H1 (cell line): ENCODE measurements at regions not wholly inside any gene's neighbourhood (a gene's known extent, or its start where the extent isn't known, plus 50 kb on each side); places are given as distances from the start of the nearest gene placed in this dataset.

Experiments
- CTCF ChIA-PET: fragments of 300-600 bp; sonication (Branson Sonifier 250); formaldehyde crosslinking; loops from one replicate; lab custom pipeline; 2021; ENCODE audit not compliant: partially characterized antibody; lab: Charles Lee
- POLR2A ChIA-PET: fragments of 300-600 bp; sonication (Branson Sonifier 250); formaldehyde crosslinking; loops from one replicate; lab custom pipeline; 2021; ENCODE audit warnings: inconsistent platforms; ENCODE audit not compliant: partially characterized antibody; lab: Charles Lee
- DNase-seq, 2 experiments: peaks; one replicate each; pipeline versions ENCODE4 v3.0.0 to v3.0.0-alpha.2; 2010 to 2022; ENCODE audit warnings: low spot score in 2 of 2, low read depth in 1 of 2, mixed read lengths in 1 of 2
- FAIRE-seq: peaks from 2 replicates; lab custom pipeline; 2011; peaks lifted over from hg19 to GRCh38; lab: Jason Lieb, UNC
- H2AFZ ChIP-seq: 2 replicates; pipeline ENCODE4 v1.8.1; 2012; ENCODE audit warnings: low read length, inconsistent platforms
- H2AK5ac ChIP-seq: 2 replicates; pipeline ENCODE4 v1.6.1; 2013; ENCODE audit warnings: low read depth, low read length
- H2BK120ac ChIP-seq: replicated peaks from 2 replicates; pipeline ENCODE3; 2013; ENCODE audit warnings: low read depth, low read length, inconsistent platforms
- H2BK12ac ChIP-seq: 2 replicates; pipeline ENCODE4 v1.6.1; 2013; ENCODE audit warnings: low read depth, low read length
- H2BK15ac ChIP-seq: 2 replicates; pipeline ENCODE4 v1.6.1; 2013; ENCODE audit warnings: low read length
- H2BK20ac ChIP-seq: 2 replicates; pipeline ENCODE4 v1.6.1; 2013; ENCODE audit warnings: low read length
- H2BK5ac ChIP-seq: 2 replicates; pipeline ENCODE4 v1.6.1; 2013; ENCODE audit warnings: low read depth, low read length
- H3K14ac ChIP-seq: 2 replicates; pipeline ENCODE4 v1.6.1; 2013; ENCODE audit warnings: inconsistent platforms; ENCODE audit not compliant: insufficient read length
- H3K18ac ChIP-seq: 2 replicates; pipeline ENCODE4 v1.6.1; 2013; ENCODE audit warnings: low read length; ENCODE audit errors: extremely low read depth
- H3K23ac ChIP-seq: 2 replicates; pipeline ENCODE4 v1.6.1; 2013; ENCODE audit warnings: inconsistent platforms; ENCODE audit not compliant: insufficient read length
- H3K23me2 ChIP-seq: 2 replicates; pipeline ENCODE4 v1.6.1; 2013; ENCODE audit warnings: low read depth, low read length
- H3K27ac ChIP-seq: 2 replicates; pipeline ENCODE4 v1.6.1; 2011; ENCODE audit warnings: low read depth, low read length, inconsistent platforms
- H3K27me3 ChIP-seq, 4 experiments: replicated peaks in 1 of 4; 1 replicate in 1 of 4; 2 replicates in 3 of 4; pipeline versions ENCODE4 v1.6.1 to v1.8.1; 2011 to 2013; ENCODE audit warnings: low read length in 3 of 4, mild to moderate bottlenecking in 3 of 4, inconsistent platforms in 2 of 4, mixed read lengths in 2 of 4, moderate library complexity in 1 of 4; ENCODE audit not compliant: control insufficient read depth in 3 of 4, insufficient read depth in 3 of 4; ENCODE audit errors: extremely low read depth in 1 of 4
- H3K36me3 ChIP-seq, 4 experiments: 2 replicates each; pipeline versions ENCODE4 v1.6.1 to v1.8.1; 2011 to 2013; ENCODE audit warnings: mild to moderate bottlenecking in 4 of 4, low read length in 3 of 4, moderate library complexity in 2 of 4, control low read depth in 1 of 4, inconsistent platforms in 1 of 4; ENCODE audit not compliant: insufficient read depth in 4 of 4, control insufficient read depth in 2 of 4
- H3K4ac ChIP-seq: replicated peaks from 2 replicates; pipeline ENCODE3; 2013; ENCODE audit warnings: low read length, low read depth, mixed read lengths, inconsistent platforms; ENCODE audit not compliant: insufficient read length
- H3K4me1 ChIP-seq, 4 experiments: replicated peaks in 1 of 4; 1 replicate in 1 of 4; 2 replicates in 3 of 4; pipeline versions ENCODE4 v1.6.1 to v1.8.1; 2011 to 2013; ENCODE audit warnings: low read length in 3 of 4, inconsistent platforms in 2 of 4, mixed read lengths in 1 of 4; ENCODE audit not compliant: insufficient read depth in 4 of 4, control insufficient read depth in 3 of 4
- H3K4me2 ChIP-seq, 2 experiments: 2 replicates each; pipeline versions ENCODE4 v1.6.1 to v1.8.1; 2011 to 2013; ENCODE audit warnings: low read depth in 2 of 2, low read length in 2 of 2, control low read depth in 1 of 2, inconsistent platforms in 1 of 2, mild to moderate bottlenecking in 1 of 2; ENCODE audit not compliant: insufficient read depth in 1 of 2
- H3K4me3 ChIP-seq, 4 experiments: fragments of 200-600, 300-600 bp in 1 of 4; sonication (generic), shearing (Covaris generic), sonication (Bioruptor Twin) in 1 of 4; 2 replicates each; pipeline versions ENCODE4 v1.5.1 to v1.8.1; 2011 to 2016; ENCODE audit warnings: low read length in 4 of 4, low read depth in 3 of 4, control low read depth in 2 of 4, inconsistent platforms in 2 of 4, mild to moderate bottlenecking in 2 of 4, mixed read lengths in 1 of 4, moderate library complexity in 1 of 4; ENCODE audit not compliant: insufficient read depth in 2 of 4; ENCODE audit errors: extremely low read depth in 1 of 4
- H3K56ac ChIP-seq: replicated peaks from 2 replicates; pipeline ENCODE3; 2013; ENCODE audit warnings: low read depth, mild to moderate bottlenecking, mixed read lengths, low read length, inconsistent platforms; ENCODE audit not compliant: insufficient read length
- H3K79me1 ChIP-seq: 2 replicates; pipeline ENCODE4 v1.6.1; 2013; ENCODE audit warnings: low read depth, low read length, control low read depth
- H3K79me2 ChIP-seq, 2 experiments: 2 replicates each; pipeline versions ENCODE4 v1.6.1 to v1.8.1; 2012 to 2013; ENCODE audit warnings: low read length in 2 of 2, mild to moderate bottlenecking in 2 of 2, inconsistent platforms in 1 of 2; ENCODE audit not compliant: insufficient read depth in 2 of 2, control insufficient read depth in 1 of 2
- H3K9ac ChIP-seq, 4 experiments: replicated peaks in 1 of 4; 1 replicate in 1 of 4; 2 replicates in 3 of 4; pipeline versions ENCODE4 v1.6.1 to v1.8.1; 2011 to 2013; ENCODE audit warnings: low read depth in 3 of 4, low read length in 3 of 4, control low read depth in 2 of 4, mild to moderate bottlenecking in 2 of 4, moderate library complexity in 2 of 4, inconsistent platforms in 1 of 4; ENCODE audit errors: extremely low read depth in 1 of 4
- H3K9me3 ChIP-seq, 2 experiments: 2 replicates each; pipeline versions ENCODE4 v1.6.1 to v1.8.1; 2012 to 2013; ENCODE audit warnings: mild to moderate bottlenecking in 2 of 2, moderate library complexity in 2 of 2, control low read depth in 1 of 2, inconsistent platforms in 1 of 2, low read depth in 1 of 2, low read length in 1 of 2, mixed read lengths in 1 of 2; ENCODE audit not compliant: insufficient read depth in 2 of 2
- H4K20me1 ChIP-seq, 2 experiments: replicated peaks in 1 of 2; 2 replicates each; pipeline versions ENCODE3 to v1.8.1; 2011 to 2013; ENCODE audit warnings: inconsistent platforms in 2 of 2, low read length in 2 of 2, mild to moderate bottlenecking in 1 of 2; ENCODE audit not compliant: insufficient read depth in 2 of 2, control insufficient read depth in 1 of 2
- H4K5ac ChIP-seq: 2 replicates; pipeline ENCODE4 v1.6.1; 2013; ENCODE audit warnings: low read length, low read depth, mixed read lengths, inconsistent platforms; ENCODE audit not compliant: insufficient read length
- H4K8ac ChIP-seq: 2 replicates; pipeline ENCODE4 v1.8.0; 2013; ENCODE audit warnings: mild to moderate bottlenecking, moderate library complexity, low read length, inconsistent platforms; ENCODE audit not compliant: insufficient read depth; ENCODE audit errors: extremely low read depth
- H4K91ac ChIP-seq: replicated peaks from 2 replicates; pipeline ENCODE3; 2013; ENCODE audit warnings: low read length, mixed read lengths, inconsistent platforms; ENCODE audit not compliant: insufficient read length
- BACH1 ChIP-seq: IDR thresholded peaks from 2 replicates; pipeline ENCODE4 v1.6.1; 2012; ENCODE audit warnings: low read length, improper control_type of control experiment
- BCL11A ChIP-seq, 2 experiments: IDR thresholded peaks; one replicate each; pipeline ENCODE4 v1.6.1; 2011; ENCODE audit warnings: low read depth in 2 of 2, low read length in 2 of 2, mild to moderate bottlenecking in 2 of 2
- BRCA1 ChIP-seq: IDR thresholded peaks from 2 replicates; pipeline ENCODE4 v1.6.1; 2012; ENCODE audit warnings: low read depth, low read length, improper control_type of control experiment
- CREB1 ChIP-seq: IDR thresholded peaks from 2 replicates; pipeline ENCODE4 v1.6.1; 2012; ENCODE audit warnings: inconsistent platforms
- E2F6 ChIP-seq: IDR thresholded peaks from 2 replicates; pipeline ENCODE4 v1.6.1; 2012; ENCODE audit warnings: inconsistent platforms
- EZH2 ChIP-seq: fragments of 200-600 bp; sonication (generic); IDR thresholded peaks from 2 replicates; pipeline ENCODE4 v1.7.1; 2012; ENCODE audit warnings: low read depth, mild to moderate bottlenecking, moderate library complexity, low read length, inconsistent platforms; ENCODE audit not compliant: severe bottlenecking
- JUND ChIP-seq: IDR thresholded peaks from 2 replicates; pipeline ENCODE4 v1.6.1; 2011; ENCODE audit warnings: mild to moderate bottlenecking, improper control_type of control experiment, low read length
- RAD21 ChIP-seq, 2 experiments: IDR thresholded peaks in 1 of 2; conservative IDR thresholded peaks in 1 of 2; 2 replicates each; pipeline ENCODE4 v1.6.1; 2011; ENCODE audit warnings: low read depth in 2 of 2, low read length in 2 of 2, improper control_type of control experiment in 1 of 2, inconsistent platforms in 1 of 2, mild to moderate bottlenecking in 1 of 2, moderate library complexity in 1 of 2
- RFX5 ChIP-seq: IDR thresholded peaks from 2 replicates; pipeline ENCODE4 v1.6.1; 2011; ENCODE audit warnings: low read depth, low read length, improper control_type of control experiment, borderline replicate concordance
- RXRA ChIP-seq: IDR thresholded peaks from 2 replicates; pipeline ENCODE4 v1.6.1; 2011; ENCODE audit warnings: low read depth, mild to moderate bottlenecking, low read length, moderate library complexity; ENCODE audit not compliant: insufficient read depth
- SP1 ChIP-seq: IDR thresholded peaks from 2 replicates; pipeline ENCODE4 v1.6.1; 2011; ENCODE audit warnings: low read depth, low read length
- SUZ12 ChIP-seq: fragments of 200-600 bp; sonication (generic); IDR thresholded peaks from 2 replicates; pipeline ENCODE4 v1.6.1; 2012; ENCODE audit warnings: mild to moderate bottlenecking, inconsistent platforms, low read length, moderate library complexity, mixed read lengths
- TCF12 ChIP-seq: IDR thresholded peaks from 2 replicates; pipeline ENCODE4 v1.6.1; 2011; ENCODE audit warnings: low read depth, mild to moderate bottlenecking, low read length
- YY1 ChIP-seq: IDR thresholded peaks from 2 replicates; pipeline ENCODE4 v1.6.1; 2011; ENCODE audit warnings: low read depth, mild to moderate bottlenecking, low read length
- WGBS, 2 experiments: shearing (Covaris generic) in 1 of 2; methylation state at CpG; one replicate each; pipeline versions ENCODE4 v1.1.6 to v1.1.7; 2013 to 2015; ENCODE audit warnings: low lambda C conversion rate in 2 of 2, mixed read lengths in 2 of 2, inconsistent platforms in 1 of 2, low coverage in 1 of 2, missing lambda C conversion rate in 1 of 2; ENCODE audit not compliant: insufficient replicate concordance in 2 of 2, insufficient coverage in 1 of 2, insufficient read length in 1 of 2; ENCODE audit errors: extremely low coverage in 1 of 2, missing lambda C conversion rate in 1 of 2; 5-methylcytosine and 5-hydroxymethylcytosine counted together
- TF ChIP-seq, protein P1 (sequence below): IDR thresholded peaks from 2 replicates; pipeline ENCODE4 v1.6.1; 2012; ENCODE audit warnings: inconsistent platforms

- Histone ChIP-seq H3K79me2 (no peaks in the 10 kb centered on the region), H3K4me2 (no peak overlapping the region), H2BK15ac (no peak overlapping the region), H2AK5ac (no peak overlapping the region), H2BK5ac (no peak overlapping the region), H4K20me1 (no peaks in the 10 kb centered on the region), H3K4ac (no peak overlapping the region), H3K79me1 (no peaks in the 10 kb centered on the region), H3K27ac (no peak overlapping the region), H3K9me3 (no peaks in the 10 kb centered on the region), H4K8ac (no peak overlapping the region), H3K9ac (no peak overlapping the region), H3K4me1 (peaks cover 0 to 2% (median 0%) of the 10 kb centered on the region in 4 experiments; a peak in 2 of 7 replicates), H4K91ac (no peak overlapping the region), H3K18ac (no peak overlapping the region), H3K4me3 (no peak overlapping the region), H2BK120ac (no peak overlapping the region), H3K36me3 (no peaks in the 10 kb centered on the region), H3K27me3 (no peaks in the 10 kb centered on the region), H3K14ac (no peak overlapping the region), H2AFZ (no peak overlapping the region), H4K5ac (no peak overlapping the region), H3K23me2 (peaks cover 1% of the 10 kb centered on the region; the same call in 1 of the 2 replicates), H3K23ac (no peak overlapping the region), H2BK20ac (no peak overlapping the region), H3K56ac (no peak overlapping the region), H2BK12ac (no peak overlapping the region)
- TF ChIP-seq SUZ12 (no peak), CREB1 (no peak), JUND (no peak), E2F6 (no peak), RFX5 (no peak), RXRA (no peak), SP1 (no peak), BCL11A (IDR thresholded peaks at IDR 0.05; ENCODE audit: low read depth in 2 of 2, low read length in 2 of 2) (no peak), BACH1 (no peak), EZH2 (no peak), RAD21 (IDR thresholded peaks at IDR 0.05 in 1 of 2, conservative IDR thresholded peaks at IDR 0.05 in 1 of 2; ENCODE audit: low read depth in 2 of 2, low read length in 2 of 2) (no peak), BRCA1 (no peak), YY1 (no peak), TCF12 (no peak)
- TF ChIP-seq, protein P1, sequence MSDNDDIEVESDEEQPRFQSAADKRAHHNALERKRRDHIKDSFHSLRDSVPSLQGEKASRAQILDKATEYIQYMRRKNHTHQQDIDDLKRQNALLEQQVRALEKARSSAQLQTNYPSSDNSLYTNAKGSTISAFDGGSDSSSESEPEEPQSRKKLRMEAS: no peak
- FAIRE-seq: no peak
- WGBS, 2 experiments: 90% methylated on average over 8 of the region's 8 CpGs; no CpG with 5 or more reads in 1 of the 2 experiments
- CTCF ChIA-PET: no interaction called here
- DNase-seq: no peak
- POLR2A ChIA-PET: no interaction called here
These were observed 209.3 kb upstream of the SOX4 start for GRCh38 chr6:21384216-21384615.
